ENCODE measurements at regions not wholly inside any gene's neighbourhood (a gene's known extent, or its start where the extent isn't known, plus 50 kb on each side); places are given as distances from the start of the nearest gene placed in this dataset.

DNA sequence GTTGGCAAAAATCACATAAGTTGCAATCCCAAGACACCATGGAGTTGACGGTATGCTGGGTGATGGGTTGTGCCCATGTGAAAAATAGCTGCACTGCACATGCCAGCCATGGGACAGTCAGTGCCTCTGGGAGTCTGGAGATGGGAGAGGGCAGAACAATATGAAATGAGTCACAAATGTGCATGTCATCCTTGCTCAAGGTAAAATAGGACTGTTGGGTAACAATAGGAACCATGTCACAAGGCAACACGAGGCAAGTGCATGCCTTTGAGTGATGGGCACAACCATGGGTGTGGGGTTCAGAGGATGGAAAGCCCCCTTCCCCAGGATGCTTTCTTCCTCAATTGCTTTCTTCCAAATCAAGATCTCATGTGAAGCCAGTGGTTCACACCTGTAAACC is 70.5 kb upstream of the PIM1 start:
- TF ChIP-seq, protein P1, sequence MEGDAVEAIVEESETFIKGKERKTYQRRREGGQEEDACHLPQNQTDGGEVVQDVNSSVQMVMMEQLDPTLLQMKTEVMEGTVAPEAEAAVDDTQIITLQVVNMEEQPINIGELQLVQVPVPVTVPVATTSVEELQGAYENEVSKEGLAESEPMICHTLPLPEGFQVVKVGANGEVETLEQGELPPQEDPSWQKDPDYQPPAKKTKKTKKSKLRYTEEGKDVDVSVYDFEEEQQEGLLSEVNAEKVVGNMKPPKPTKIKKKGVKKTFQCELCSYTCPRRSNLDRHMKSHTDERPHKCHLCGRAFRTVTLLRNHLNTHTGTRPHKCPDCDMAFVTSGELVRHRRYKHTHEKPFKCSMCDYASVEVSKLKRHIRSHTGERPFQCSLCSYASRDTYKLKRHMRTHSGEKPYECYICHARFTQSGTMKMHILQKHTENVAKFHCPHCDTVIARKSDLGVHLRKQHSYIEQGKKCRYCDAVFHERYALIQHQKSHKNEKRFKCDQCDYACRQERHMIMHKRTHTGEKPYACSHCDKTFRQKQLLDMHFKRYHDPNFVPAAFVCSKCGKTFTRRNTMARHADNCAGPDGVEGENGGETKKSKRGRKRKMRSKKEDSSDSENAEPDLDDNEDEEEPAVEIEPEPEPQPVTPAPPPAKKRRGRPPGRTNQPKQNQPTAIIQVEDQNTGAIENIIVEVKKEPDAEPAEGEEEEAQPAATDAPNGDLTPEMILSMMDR (IDR thresholded peaks at IDR 0.05), result no peak
- TF ChIP-seq EZH2 (IDR thresholded peaks at IDR 0.05; ENCODE audit: borderline replicate concordance, insufficient read depth, low read depth, low read length, poor library complexity, severe bottlenecking), result no peak

Measured in B cell (primary cell).